Uterus (tissue), 3 donors: ENCODE measurements at regions not wholly inside any gene's neighbourhood (a gene's known extent, or its start where the extent isn't known, plus 50 kb on each side); places are given as distances from the start of the nearest gene placed in this dataset.

ENCODE experiments used
- DNase-seq, 2 donors: peaks; one replicate each; pipeline ENCODE4 v3.0.0-alpha.2; 2019 to 2020
- H3K27ac ChIP-seq, 2 donors: fragments of 200-600 bp; sonication (generic); 1 replicate in 1 of 2; 2 replicates in 1 of 2; pipeline ENCODE4 v1.5.1; 2016 to 2018
- H3K27me3 ChIP-seq, 2 donors: fragments of 200-600 bp; sonication (generic); one replicate each; pipeline ENCODE4 v1.5.1; 2018 to 2019; ENCODE audit warnings: control low read depth in 1 of 2
- H3K36me3 ChIP-seq, 2 donors: fragments of 200-600 bp; sonication (generic); one replicate each; pipeline ENCODE4 v1.5.1; 2019; ENCODE audit warnings: control low read depth in 1 of 2
- H3K4me1 ChIP-seq, 2 donors: fragments of 200-600 bp; sonication (generic); one replicate each; pipeline ENCODE4 v1.5.1; 2018 to 2019; ENCODE audit warnings: control low read depth in 1 of 2
- H3K4me3 ChIP-seq, 2 donors: fragments of 200-600 bp; sonication (generic); 1 replicate in 1 of 2; 2 replicates in 1 of 2; pipeline ENCODE4 v1.5.1; 2018 to 2019; ENCODE audit warnings: mild to moderate bottlenecking in 1 of 2
- H3K9me3 ChIP-seq, 2 donors: fragments of 200-600 bp; sonication (generic); one replicate each; pipeline ENCODE4 v1.5.1; 2019; ENCODE audit warnings: control low read depth in 1 of 2
- CTCF ChIP-seq, 4 experiments: fragments of 200-600 bp in 2 of 4; fragments of 450-650 bp in 2 of 4; sonication (generic) in 2 of 4; IDR thresholded peaks; one replicate each; pipeline ENCODE4 v1.5.1; 2016 to 2019; ENCODE audit warnings: antibody characterized with exemption in 4 of 4, mild to moderate bottlenecking in 2 of 4, moderate library complexity in 1 of 4
- POLR2A ChIP-seq, 2 donors: fragments of 450-650 bp; IDR thresholded peaks; one replicate each; pipeline ENCODE4 v1.6.1; 2016; ENCODE audit warnings: antibody characterized with exemption in 2 of 2, mild to moderate bottlenecking in 1 of 2, moderate library complexity in 1 of 2
- intact Hi-C: fragments of 100-400 bp; cut with DNase I; formaldehyde crosslinking; loops from one replicate; pipeline ENCODE4 v1.15.1; 2023; ENCODE audit warnings: low total_unique reads
- donor health status: DM: yes; HTN: yes; CAD: no.

GRCh38 chr5:168106008-168106761 is 185.3 kb upstream of the WWC1 start:
- no peak overlapping the region for H3K27ac ChIP-seq
- H3K4me3 ChIP-seq, result no peak overlapping the region
- no peaks in the 10 kb centered on the region for H3K9me3 ChIP-seq
- H3K36me3 ChIP-seq, result no peaks in the 10 kb centered on the region
- no peak for DNase-seq
- H3K27me3 ChIP-seq, result no peaks in the 10 kb centered on the region
- no peaks in the 10 kb centered on the region for H3K4me1 ChIP-seq
- no peak for TF ChIP-seq POLR2A (IDR thresholded peaks at IDR 0.05)
- TF ChIP-seq CTCF (IDR thresholded peaks at IDR 0.05), result no peak
- intact Hi-C loops, result no loop called here

DNA sequence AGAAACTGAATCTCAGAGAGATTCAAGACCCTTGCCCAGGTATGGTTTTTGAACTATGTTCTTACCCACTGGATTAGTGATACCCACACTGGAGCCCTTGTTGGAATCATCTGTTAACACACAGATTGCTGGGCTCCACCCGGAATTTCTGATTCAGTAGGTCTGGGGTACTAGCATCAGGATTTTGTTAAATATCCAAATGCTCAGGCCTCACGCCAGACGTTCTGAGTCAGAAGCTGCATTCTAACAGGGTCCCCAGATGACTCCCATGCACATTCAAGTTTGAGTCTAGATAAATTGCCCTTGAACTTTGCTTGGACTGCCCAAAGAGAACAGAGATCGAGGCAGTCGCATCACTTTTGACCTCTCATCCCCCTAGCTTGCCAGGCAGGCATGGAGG is 182.0 kb upstream of the WWC1 start:
- intact Hi-C loops, result no loop called here

DNA sequence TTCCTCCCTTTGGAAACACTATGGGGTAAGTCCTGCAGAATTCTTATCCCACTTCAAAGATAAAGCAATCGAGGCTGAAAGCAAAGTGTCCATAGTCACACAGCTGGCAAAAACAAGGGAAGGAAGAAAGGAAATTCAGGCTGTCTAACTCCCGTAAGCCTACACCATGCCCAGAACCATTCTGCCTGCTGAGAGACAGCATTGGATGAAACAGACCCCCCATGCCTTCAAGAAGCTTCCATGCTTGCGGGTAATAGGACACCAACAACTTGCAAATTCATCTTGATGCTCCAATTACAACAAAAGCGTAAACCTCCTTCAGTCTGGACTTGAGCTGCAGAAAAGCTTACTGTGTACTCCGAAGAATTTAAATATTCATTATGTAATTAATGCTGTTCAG is 181.1 kb upstream of the WWC1 start:
- no peak overlapping the region for H3K27ac ChIP-seq
- H3K4me3 ChIP-seq, result no peak overlapping the region
- no peaks in the 10 kb centered on the region for H3K4me1 ChIP-seq
- intact Hi-C loops, result no loop called here
- DNase-seq, result no peak
- no peak for TF ChIP-seq POLR2A (IDR thresholded peaks at IDR 0.05)
- no peak for TF ChIP-seq CTCF (IDR thresholded peaks at IDR 0.05)
- no peaks in the 10 kb centered on the region for H3K36me3 ChIP-seq
- H3K27me3 ChIP-seq, result no peaks in the 10 kb centered on the region
- H3K9me3 ChIP-seq, result no peaks in the 10 kb centered on the region

More for the DNA sequence above, 182.0 kb upstream of the WWC1 start:
- H3K36me3 ChIP-seq, result no peaks in the 10 kb centered on the region
- H3K4me3 ChIP-seq, result no peak overlapping the region
- TF ChIP-seq CTCF (IDR thresholded peaks at IDR 0.05) (no peak), POLR2A (IDR thresholded peaks at IDR 0.05) (no peak)
- H3K27ac ChIP-seq, result no peak overlapping the region
- H3K27me3 ChIP-seq, result no peaks in the 10 kb centered on the region
- no peaks in the 10 kb centered on the region for H3K9me3 ChIP-seq
- no peak for DNase-seq
- H3K4me1 ChIP-seq, result no peaks in the 10 kb centered on the region

DNA sequence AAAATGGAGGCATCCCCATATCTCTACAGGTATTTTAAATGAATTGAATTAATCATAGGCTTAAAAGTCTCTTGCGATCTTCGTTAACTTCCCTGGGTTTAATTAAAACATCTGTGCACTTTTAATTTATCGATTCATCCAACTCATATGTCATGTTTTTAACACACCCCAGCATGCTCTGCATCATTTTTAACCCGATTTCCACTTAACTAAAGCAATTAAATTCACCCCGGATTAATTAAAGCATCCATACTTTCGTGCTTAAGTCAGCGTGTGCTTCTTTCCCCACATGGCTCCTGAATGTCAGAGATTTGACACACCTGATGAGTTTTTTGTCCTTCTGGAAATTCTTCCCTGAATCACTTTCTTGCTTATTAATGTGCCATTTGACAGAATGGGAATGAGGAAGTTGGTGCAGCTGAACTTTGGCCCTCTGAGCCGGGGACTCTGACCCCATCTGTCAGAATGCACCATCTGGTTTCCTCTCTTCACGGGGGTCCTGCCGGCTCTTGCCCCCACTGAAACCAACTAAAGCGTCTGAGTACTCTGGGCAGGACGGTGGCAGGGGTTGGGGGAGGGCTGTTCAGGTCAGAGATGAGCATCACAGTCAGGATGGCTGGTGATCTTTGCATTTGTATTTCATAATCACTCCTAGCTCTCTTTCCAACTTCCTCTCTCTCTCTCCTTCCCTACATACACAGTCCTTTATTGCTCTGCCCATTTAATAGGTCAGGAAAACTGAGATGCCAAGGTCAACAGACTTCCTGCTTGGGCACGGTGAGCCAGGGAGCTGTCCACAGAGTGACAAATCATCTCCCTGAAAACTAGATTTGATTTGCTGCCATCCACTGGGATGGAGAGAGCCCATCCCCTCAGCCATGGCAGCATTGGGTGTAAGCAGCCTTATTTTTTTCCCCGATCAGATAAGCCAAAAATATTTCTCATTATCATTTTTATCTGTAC is 180.3 kb upstream of the WWC1 start:
- Histone ChIP-seq H3K9me3 (no peaks in the 10 kb centered on the region), H3K4me1 (no peaks in the 10 kb centered on the region), H3K27me3 (no peaks in the 10 kb centered on the region), H3K36me3 (no peaks in the 10 kb centered on the region), H3K4me3 (no peak overlapping the region), H3K27ac (no peak overlapping the region)
- DNase-seq, result no peak
- TF ChIP-seq CTCF (IDR thresholded peaks at IDR 0.05) (no peak), POLR2A (IDR thresholded peaks at IDR 0.05) (no peak)
- intact Hi-C loops, result no loop called here
